GM18517 (cell line): ENCODE measurements at regions not wholly inside any gene's neighbourhood (a gene's known extent, or its start where the extent isn't known, plus 50 kb on each side); places are given as distances from the start of the nearest gene placed in this dataset.
A peak's percentile ranks its signal among the peaks of the same experiment; 100 is the strongest.
"Not testable (repeated sequence)": the region's sequence is repeated elsewhere in the genome, so short reads cannot be mapped to it uniquely, and the experiment has no call there.

Experiments
- ATAC-seq: cut with Tn5 transposase; IDR thresholded peaks from one replicate; pipeline ENCODE4 v1.9.1; 2021; ENCODE audit warnings: mild to moderate bottlenecking, moderate library complexity; ENCODE audit not compliant: unreplicated experiment

- no peak for ATAC-seq
Measured at GRCh38 chrX:104392350-104392749, 137.6 kb upstream of the ESX1 start.

DNA sequence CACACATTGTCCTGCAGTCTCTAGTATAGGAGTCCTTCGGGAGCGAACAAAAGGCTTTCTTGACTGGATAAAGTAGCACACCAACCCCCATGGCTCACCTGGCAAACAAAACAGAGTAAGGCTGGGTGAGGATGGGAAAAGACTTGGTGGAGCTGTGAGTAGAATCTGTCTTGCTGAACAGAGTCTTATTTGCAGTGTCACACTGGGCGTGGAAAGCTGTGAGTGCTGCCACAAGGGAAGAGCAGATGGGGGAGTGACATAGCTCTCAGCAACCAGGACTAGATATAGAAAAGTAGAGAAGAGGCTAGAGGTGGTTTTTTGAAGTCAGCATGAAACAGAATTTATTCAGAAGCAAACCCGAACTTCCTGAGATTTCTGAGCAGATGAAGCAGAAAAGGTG, 137.2 kb upstream of the ESX1 start:
- ATAC-seq, result no peak

- ATAC-seq, result no peak
Measured at GRCh38 chrX:104376937-104377336, 122.2 kb upstream of the ESX1 start.

- ATAC-seq, result no peak
Measured at GRCh38 chrX:104372547-104372946, 117.8 kb upstream of the ESX1 start.

DNA sequence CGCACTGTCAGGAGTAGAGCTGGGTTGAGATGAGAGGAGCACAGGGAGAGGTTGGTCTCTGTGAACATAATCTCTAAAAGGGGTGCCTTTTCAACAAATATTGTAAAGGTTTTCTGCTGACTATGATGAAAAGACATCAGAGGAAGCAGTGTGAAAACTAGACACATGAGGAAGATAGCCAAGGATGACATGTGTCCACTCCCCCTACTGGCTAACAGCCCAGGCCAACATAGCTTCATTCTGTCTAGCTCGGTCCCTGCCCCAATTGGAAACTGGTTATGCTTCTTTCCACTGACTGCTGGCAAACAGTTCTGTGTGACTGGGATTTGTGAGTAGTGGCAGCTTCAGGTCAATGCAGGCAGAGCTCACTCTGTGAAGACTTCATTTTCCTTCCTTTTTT, 115.4 kb upstream of the ESX1 start:
- no peak for ATAC-seq

DNA sequence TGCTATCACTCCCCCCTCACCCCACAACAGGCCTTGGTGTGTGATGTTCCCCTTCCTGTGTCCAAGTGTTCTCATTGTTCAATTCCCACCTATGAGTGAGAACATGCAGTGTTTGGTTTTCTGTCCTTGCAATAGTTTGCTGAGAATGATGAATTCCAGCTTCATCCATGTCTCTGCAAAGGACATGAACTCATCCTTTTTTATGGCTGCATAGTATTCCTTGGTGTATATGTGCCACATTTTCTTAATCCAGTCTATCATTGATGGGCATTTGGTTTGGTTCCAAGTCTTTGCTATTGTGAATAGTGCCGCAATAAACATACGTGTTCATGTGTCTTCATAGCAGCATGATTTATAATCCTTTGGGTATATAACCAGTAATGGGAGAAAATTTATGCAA, 106.0 kb upstream of the ESX1 start:
- ATAC-seq, result not testable (repeated sequence)

GRCh38 chrX:104359124-104359523, 104.4 kb upstream of the ESX1 start:
- ATAC-seq, result no peak

- ATAC-seq, result no peak
Measured at GRCh38 chrX:104351173-104351769, 96.5 kb upstream of the ESX1 start.

DNA sequence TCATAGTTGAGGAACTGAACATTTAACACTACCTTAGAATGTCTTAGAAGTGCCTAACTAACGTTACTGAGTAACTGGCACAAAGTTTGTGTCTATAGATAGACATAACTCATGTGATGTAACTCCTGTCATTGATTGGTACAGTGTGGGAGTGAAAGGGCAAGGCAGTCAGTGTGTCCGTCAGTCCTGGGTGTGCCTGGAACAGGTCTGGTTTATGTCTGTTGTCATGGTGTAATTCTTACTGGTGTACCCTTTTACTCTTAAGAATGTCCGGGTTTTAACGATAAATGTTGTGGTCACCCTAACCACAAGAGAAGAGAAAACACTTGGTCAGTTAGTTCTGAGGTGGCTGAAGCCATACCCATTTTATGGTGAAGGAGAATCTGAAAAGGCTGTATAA, 93.1 kb upstream of the ESX1 start:
- no peak for ATAC-seq

DNA sequence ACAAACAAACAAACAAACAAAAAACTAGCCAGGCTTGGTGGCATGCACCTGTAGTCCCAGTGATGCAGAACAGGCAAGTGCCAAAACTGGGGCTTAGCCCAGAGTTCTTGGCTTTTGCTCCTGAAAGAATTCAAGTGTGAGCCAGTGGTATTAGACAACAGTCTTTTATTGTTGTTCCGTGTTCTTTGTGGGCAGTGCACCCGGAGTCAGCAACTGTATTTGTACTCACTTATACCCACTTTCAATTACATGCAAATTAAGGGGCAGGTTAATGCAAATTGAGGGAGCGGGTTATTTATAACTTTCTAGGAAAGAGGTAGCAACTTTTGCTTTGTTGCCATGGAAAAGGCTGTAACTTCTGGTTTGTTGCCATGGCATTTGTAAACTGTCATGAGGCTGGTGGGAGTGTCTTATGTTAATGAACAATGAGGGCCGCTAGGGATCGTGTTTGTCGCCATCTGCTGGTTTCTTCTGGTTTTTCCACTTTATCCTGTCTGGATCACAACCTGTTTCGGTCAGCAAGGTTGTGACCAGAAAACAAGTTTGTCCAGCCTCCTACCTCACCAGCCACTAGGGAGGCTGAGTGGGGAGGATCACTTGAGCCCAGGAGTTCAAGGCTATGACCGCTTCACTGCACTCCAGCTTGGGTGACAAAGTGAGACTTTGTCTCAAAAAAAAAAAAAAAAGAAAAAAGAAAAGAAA, 88.8 kb upstream of the ESX1 start:
- ATAC-seq, result peak; percentile 94

- ATAC-seq, result no peak
Measured at GRCh38 chrX:104342065-104342464, 87.3 kb upstream of the ESX1 start.

- no peak for ATAC-seq
Measured at GRCh38 chrX:104335756-104336155, 81.0 kb upstream of the ESX1 start.

DNA sequence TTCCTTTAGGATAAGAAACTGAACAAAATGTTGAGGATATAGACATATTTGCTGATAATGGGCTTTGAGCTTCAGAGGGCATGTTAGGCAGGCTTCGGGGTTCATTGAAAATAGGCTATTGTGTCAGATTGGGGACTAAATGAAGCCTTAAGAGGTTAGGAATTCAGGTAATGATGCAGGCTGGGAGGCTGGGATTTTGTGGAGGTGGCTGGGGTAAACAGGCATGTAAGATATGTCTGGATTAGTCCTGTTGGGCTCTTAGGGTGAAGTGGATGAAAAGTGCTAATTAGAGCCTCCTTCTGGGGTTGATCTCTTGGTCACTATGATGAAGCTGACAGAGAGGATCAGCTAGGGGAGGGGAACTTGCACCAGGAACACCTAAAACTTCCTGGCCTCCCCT, 80.2 kb upstream of the ESX1 start:
- no peak for ATAC-seq

DNA sequence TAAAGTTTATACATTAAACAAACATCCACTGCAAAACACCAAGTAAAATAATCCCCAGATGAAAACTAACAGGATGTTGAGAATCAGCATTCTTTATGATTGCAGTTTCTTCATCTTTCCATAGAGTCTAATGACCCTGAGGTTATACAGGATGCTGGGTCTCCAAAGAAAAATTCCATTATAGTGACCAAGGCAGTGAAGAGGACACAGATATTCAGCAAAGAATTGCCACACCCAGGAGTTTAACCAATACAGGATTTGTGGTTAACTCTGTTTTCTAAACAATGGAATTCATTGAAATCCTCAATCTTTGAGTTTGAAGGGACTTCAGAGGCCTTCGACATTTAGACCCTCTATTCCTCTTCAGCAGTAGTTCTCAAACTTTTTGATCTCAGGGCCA, 76.2 kb upstream of the ESX1 start:
- ATAC-seq, result no peak

- no peak for ATAC-seq
Measured at GRCh38 chrX:104329731-104330130, 75.0 kb upstream of the ESX1 start.

DNA sequence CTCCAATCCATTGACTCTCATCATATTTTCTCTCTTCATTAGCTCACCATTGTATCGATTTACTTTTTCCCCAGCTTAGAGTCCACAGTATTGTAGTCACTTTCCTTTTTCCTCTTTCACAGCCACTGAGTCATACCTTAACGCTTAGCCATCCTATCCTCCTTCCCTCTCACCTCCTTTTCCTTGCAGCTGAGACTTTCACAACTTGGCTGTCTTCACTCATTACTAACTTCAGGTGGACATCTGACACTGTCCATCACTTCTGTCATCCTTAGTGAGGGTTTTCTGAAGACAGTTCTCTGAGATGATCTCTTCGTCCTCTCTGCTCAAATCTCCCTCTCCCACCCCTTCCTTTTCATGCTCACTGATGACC, 70.5 kb upstream of the ESX1 start:
- ATAC-seq, result no peak

GRCh38 chrX:104324461-104325212, 69.9 kb upstream of the ESX1 start:
- ATAC-seq, result no peak

GRCh38 chrX:104319346-104319745, 64.6 kb upstream of the ESX1 start:
- no peak for ATAC-seq

GRCh38 chrX:104318330-104319009, 63.7 kb upstream of the ESX1 start:
- ATAC-seq, result no peak

DNA sequence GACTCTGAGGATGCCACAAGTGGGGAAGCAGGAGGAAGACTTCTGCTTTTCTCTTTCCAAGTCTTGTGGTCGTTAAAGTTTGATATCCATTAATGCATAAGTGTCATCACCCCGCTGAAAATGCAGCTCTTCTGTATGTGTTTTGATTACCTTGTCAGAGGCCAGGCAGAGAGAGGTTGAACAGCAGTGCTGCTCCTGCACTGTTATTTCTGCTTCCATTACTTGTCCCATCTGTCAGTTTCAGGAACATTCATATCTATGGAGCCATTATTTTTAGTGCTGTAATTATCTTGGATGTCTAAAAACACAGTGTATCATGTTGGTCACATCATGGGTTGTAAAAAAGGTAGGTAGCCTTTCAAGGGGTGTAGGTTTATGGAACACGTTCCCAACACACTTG, 62.0 kb upstream of the ESX1 start:
- ATAC-seq, result no peak

DNA sequence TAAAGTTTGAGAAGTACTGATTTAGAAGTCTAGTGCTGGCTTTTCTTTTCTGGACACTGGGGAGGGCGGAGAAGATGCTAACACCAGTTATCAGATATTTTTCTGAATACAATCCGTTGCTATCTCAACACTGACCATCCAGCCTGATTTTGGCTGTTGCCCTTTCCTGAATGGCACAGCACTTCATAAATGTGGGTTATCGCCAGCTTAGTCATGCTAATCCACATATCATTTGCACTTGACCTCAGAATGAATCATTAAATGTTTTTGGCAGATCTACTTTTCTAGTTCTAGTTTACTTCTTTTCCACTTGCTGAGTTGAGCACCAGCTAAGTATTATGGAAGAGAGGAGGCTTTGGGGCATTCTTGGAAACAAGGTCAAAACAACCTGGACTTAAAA, 60.8 kb upstream of the ESX1 start:
- ATAC-seq, result no peak
